T1000 (cell line): ENCODE measurements at regions not wholly inside any gene's neighbourhood (a gene's known extent, or its start where the extent isn't known, plus 50 kb on each side); places are given as distances from the start of the nearest gene placed in this dataset.

Experiments
- DNase-seq: peaks from one replicate; lab custom pipeline; 2025; ENCODE audit warnings: mixed read lengths; lab: John Stamatoyannopoulos, UW

GRCh38 chr3:159934216-159934615 is 54.4 kb upstream of the IL12A start:
- DNase-seq, result no peak

- no peak for DNase-seq
Measured at GRCh38 chr3:159936541-159936940, 52.1 kb upstream of the IL12A start.

- no peak for DNase-seq
Measured at GRCh38 chr3:159937561-159938166, 51.0 kb upstream of the IL12A start.

- DNase-seq, result no peak
Measured at GRCh38 chr3:159938714-159939113, 49.9 kb upstream of the IL12A start.
